GM18519 (cell line): ENCODE measurements at regions not wholly inside any gene's neighbourhood (a gene's known extent, or its start where the extent isn't known, plus 50 kb on each side); places are given as distances from the start of the nearest gene placed in this dataset.
A peak's percentile ranks its signal among the peaks of the same experiment; 100 is the strongest.
"Not testable (repeated sequence)": the region's sequence is repeated elsewhere in the genome, so short reads cannot be mapped to it uniquely, and the experiment has no call there.

Experiments used
- ATAC-seq: cut with Tn5 transposase; IDR thresholded peaks from one replicate; pipeline ENCODE4 v1.9.1; 2021; ENCODE audit warnings: mild to moderate bottlenecking, moderate library complexity; ENCODE audit not compliant: unreplicated experiment, low FRiP score

GRCh38 chrX:112377481-112377880, 294.9 kb upstream of the TRPC5 start:
- ATAC-seq, result no peak

DNA sequence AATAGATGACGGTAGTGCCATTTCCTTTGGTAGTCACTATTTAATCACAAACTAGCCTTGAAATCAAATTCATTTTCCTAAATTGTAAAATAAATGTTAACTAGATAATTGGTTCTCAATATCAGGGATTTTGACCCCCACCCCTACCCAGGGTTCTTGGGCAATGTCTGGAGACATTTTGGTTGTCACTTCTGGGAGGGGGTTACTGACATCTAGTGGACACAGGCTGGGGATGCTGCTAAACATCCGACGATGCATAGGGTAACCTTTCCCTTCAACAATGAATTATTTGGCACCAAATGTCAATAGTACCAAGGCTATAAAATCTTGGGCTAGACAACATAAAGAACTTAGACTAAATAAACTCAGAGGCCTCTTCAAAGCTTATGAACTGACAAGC, 285.8 kb upstream of the TRPC5 start:
- ATAC-seq, result no peak

DNA sequence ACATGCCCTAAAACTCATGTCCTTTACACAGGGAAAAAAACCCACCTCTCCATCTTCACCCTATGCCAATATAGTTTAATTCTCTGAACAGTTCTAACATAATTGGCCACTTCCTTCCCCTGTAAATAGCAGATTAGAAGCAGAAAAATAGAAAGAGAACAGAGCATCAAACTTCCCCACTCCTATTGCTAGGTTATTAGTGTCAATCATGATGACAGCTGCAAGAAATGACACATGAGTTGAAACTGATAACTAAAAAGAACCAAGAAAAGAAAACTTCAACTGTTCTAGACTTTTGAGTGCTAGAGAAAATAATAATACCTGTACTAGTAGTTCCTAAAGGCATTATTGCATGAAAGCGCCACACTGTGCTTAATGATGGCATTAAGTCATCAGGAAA, 284.5 kb upstream of the TRPC5 start:
- no peak for ATAC-seq

DNA sequence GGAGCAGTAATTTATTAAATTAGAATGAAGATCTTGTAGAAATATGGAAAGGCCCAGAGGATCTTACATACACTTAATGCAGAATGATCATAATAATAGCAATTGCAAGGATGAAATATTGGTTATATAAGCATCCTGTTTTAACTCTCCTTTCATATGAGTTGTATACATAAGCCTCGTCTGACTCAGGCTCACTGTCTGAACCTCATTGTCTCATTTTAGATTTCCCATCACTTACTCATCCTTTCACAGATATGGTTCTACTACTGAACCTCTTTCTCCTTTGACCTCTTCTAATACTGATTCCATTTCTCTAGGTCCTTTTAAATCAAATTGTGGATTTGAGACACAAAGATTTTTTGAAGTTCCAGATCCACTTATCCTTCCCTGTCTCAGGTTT, 277.3 kb upstream of the TRPC5 start:
- no peak for ATAC-seq

DNA sequence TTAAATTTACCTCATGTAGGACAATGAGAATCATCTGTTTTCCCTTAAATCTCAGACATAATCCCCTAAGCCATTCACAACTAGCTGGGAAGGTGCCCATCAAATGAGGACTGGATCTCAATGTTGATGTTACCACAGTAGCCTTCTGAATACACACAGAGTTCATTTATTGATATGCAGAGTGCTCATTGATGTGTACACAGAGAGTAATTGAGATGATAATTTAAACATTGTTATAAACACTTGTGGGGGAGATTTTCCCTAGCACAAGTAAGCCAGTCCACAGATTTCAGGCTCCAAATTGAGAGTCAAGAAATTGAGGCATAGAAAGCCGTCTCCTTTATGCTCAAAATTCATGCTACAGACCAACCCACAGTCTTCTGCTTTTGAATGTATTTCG, 273.4 kb upstream of the TRPC5 start:
- ATAC-seq, result no peak

DNA sequence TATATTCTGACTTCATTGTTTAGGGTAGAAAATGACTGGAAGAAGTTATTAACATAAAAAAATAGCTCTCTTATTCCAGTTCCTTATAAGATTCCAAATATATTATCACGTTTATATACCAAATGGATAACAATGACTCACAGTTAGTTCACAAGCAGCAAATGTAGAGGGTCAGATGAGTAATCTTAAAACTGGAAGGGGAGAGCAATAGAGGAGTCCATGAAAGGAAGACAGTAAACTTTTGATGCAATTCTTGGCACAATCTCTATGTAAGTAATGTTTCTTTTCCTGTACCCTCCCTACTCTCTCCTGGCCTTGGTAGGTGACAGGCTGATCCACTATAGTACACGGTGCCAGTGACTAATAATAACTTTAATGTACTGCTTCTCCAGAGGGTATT, 259.0 kb upstream of the TRPC5 start:
- ATAC-seq, result no peak

DNA sequence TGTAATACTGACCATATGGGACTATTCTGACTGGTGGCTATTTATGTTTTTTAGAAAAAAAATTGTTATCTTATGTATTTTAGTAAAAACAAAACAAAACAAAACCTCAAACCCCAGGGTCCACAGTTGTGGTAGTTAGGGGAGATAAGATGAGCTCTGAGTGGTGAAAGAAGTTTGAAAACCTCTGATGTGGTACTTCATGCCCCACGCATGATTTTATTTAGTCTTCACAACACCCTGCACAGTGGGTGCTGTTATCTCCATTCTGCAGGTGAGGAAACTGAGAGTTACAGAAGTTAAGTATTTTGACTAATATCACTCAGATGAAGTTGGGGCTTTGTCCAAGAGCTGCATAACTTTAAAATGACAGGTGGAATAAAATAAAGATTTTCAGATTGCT, 230.6 kb upstream of the TRPC5 start:
- no peak for ATAC-seq

GRCh38 chrX:112306027-112306426, 223.5 kb upstream of the TRPC5 start:
- ATAC-seq, result no peak

GRCh38 chrX:112279940-112280339, 197.4 kb upstream of the TRPC5 start:
- ATAC-seq, result no peak

DNA sequence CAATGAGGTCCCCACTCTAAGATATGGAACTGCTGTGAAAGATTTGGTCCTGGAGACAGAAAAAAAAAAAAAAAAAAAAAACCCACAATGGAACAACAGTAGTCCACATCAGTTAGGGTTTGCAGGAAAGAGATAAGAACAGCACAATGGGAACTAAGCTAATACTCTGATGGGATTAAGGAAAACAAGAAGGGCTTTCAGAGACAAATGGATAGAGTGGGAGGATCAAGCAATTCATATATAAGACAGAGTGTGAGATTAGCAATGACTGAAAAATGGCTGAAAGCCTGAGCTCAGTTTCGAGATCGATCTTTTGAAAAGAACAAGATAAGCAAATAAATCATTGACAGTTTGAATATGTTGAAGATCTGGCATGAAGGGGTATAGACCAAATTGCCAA, 188.4 kb upstream of the TRPC5 start:
- ATAC-seq, result no peak

- ATAC-seq, result no peak
These were observed 183.6 kb upstream of the TRPC5 start for GRCh38 chrX:112266136-112266535.

DNA sequence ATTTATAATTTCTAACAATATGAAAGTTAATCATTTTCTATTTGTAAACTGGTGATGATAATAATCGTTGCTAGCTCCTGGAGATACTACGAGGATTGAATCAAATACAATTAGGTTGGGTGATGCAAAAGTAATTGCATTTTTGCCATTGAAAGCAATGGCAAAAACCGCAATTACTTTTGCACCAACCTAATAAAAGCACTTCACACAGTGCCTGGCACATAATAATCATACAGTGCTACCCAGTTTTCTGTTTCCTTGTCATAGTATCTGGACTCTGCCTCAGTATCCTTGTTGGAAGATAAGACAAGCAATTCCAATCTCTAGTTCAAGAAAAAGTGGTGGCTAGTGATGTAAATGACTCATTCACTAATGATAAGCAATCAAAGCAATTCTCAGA, 176.8 kb upstream of the TRPC5 start:
- ATAC-seq, result no peak

DNA sequence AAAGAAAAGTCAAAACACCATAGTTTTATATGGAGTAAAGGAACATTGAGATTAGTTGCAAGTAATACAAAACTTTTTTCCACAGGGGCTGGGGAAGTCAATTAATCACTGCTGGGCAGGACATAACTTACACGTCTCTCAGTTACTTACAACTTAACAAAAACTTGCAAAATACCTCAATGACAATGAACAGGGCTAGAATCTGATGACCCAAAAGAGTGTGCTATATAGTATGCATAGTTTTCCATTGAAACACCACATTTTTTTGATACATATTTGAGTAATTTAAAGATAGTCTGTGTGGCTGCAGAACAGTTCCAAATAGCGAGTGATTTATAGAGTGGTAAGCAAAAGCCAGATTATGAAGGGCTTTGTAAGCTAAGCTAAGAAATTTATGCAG, 172.3 kb upstream of the TRPC5 start:
- no peak for ATAC-seq

DNA sequence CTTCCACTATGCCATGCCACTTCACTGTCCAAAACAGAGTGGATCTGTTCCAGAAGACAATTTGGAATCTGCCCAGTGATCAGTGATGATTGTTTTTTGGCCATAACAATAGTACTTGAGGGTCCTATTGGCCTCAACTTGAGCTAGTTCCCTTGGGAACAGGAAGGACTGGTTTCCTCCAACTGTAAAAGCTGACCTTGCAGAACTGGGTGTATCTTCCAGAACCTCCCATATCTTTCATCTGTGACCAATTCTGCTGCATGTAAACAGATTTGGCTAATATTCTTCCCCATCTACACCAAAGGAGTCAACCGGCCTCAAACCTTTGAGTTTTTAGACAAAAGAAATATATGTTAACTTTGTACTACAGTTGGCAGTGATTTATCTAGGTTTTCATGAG, 165.1 kb upstream of the TRPC5 start:
- ATAC-seq, result no peak

- ATAC-seq, result no peak
These were observed 153.0 kb upstream of the TRPC5 start for GRCh38 chrX:112235547-112235946.

DNA sequence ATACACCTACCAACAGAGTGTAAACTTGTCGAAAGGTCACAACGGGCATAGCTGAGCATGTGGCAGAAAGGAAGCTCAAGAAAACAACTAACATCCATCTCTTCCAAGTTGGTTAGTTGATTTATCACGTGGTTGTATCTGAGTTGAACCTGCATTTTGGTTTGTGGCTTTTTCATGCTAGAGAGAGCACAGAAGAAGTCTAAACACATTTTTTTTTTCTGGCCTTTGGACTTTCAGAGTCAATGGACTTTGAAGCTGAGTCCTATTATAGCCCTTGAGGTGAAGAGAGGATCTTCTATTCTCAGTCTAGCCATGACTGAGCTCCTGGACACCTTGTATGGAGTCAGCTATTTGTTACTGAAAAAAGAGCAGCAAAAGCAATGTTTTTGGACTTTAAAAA, 150.6 kb upstream of the TRPC5 start:
- no peak for ATAC-seq

- not testable (repeated sequence) for ATAC-seq
These were observed 144.2 kb upstream of the TRPC5 start for GRCh38 chrX:112226795-112227194.

- no peak for ATAC-seq
These were observed 140.8 kb upstream of the TRPC5 start for GRCh38 chrX:112223391-112223790.

DNA sequence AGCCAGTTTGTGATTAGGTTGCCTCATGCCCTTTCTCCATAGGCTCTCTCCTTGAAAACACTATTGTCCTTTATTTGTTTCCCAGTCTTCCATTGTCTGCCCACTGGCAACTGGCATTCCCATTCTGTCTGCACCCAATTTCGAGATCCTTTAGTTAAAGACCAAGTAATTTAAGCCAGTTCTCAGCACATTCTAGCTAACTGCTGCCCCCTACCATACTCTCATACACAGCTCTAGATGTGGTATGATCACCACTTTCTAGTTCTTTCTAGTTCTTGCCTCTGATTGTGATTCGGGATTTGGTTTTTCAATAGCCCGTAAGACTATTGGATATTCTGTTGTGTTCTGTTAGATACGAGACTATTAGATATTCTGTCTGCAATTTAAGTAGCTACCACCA, 135.8 kb upstream of the TRPC5 start:
- no peak for ATAC-seq

GRCh38 chrX:112211459-112211858, 128.9 kb upstream of the TRPC5 start:
- peak; percentile 54 for ATAC-seq

GRCh38 chrX:112197840-112198239, 115.3 kb upstream of the TRPC5 start:
- ATAC-seq, result no peak

DNA sequence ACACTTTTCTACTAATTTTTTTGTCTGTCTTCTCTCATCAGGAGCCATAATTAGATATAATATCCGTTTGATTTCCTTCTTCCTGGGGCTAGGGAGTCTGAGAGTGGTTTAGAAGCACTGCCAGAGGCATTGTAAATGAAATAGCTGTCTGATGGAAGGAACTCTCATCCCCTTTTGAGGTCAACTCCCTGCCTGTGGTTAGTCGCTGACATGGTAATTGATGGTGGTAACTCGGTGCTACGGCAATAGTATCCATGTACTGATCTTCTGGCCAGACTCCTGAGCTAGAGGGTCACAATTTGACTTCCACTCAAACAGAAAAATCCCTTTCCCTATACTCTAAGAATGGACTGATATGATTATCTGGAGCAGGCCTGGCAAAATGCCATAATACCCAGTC, 108.1 kb upstream of the TRPC5 start:
- no peak for ATAC-seq

GRCh38 chrX:112181361-112181760, 98.8 kb upstream of the TRPC5 start:
- ATAC-seq, result not testable (repeated sequence)

DNA sequence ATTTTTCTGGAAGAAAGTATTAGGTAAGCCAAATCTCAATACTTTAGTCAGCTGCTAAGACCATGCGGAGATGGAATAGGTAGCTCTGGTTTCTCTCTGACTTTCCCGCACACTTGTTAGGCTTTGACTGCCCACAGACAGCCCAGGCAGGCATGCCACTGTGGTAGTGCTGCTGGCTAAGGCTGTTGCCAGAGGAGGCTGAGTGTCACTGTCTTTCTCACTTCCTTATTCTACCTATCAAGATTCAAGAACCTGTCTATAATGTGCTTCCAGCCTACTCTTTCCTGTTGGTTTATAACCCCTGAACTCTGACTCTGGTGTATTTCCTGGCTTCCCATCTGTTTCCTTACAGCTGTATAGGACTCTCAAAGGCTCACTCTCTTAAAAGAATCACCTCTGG, 81.8 kb upstream of the TRPC5 start:
- peak; percentile 53 for ATAC-seq
